GM18858 (cell line): ENCODE measurements at regions not wholly inside any gene's neighbourhood (a gene's known extent, or its start where the extent isn't known, plus 50 kb on each side); places are given as distances from the start of the nearest gene placed in this dataset.
A peak's percentile ranks its signal among the peaks of the same experiment; 100 is the strongest.

Source experiments
- ATAC-seq: cut with Tn5 transposase; IDR thresholded peaks from one replicate; pipeline ENCODE4 v1.9.1; 2021; ENCODE audit not compliant: unreplicated experiment

DNA sequence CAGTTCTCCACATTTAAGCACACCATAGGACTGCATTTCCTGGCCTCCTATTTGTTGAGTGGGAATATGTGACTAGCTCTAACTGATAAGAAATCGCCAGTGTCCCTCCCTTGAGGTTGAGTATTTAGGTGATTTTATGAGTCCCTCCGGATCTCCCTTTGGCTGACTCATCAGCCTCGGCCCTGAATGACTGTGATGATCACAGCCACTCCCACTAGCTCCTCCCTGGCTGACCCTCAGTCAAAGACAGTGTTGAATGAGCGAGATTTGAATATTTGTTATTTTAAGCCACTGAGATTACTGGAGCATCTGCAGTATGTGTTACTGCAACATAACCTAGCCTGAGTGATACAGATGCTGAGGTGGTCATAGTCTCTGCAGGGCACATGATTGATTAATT, 515.3 kb downstream of the EPHB1 start:
- peak; percentile 61 for ATAC-seq

DNA sequence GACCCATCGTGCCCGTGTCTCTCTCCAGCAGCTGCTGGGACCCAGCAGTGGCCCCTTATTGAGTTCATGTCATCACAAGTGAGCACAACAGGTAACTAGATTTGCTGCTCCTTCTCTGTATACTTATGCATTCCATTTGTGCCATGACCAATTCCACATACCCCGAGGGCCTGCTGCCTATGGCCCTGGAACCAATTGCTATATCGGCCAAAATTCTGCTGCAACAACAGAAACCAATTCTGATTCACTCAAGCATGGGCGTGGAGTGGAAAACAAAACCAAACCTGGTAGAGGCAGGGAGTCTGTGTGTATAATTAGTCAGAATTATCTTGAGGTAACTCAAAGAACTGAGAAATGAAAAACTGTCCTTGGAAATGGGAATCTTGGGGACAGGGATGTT, 516.6 kb downstream of the EPHB1 start:
- no peak for ATAC-seq

DNA sequence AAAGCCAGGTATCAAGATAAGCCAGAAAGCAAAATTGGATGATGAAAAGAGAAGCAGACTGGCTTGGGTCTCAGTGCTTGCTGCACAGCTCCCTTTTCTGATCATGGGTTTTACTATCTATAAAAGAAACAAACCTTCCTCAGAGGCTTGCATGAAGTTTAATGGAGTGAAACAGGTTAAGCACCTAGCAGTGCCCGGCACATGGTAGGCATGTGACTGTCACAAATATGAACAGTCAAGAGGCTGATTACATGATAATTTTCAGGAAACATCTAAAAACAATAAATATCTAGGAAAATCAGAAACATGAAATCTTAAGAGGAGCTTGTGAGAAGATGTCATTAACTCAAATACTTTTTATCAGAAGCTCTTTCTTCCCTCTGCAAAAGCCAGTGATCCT, 519.2 kb downstream of the EPHB1 start:
- ATAC-seq: no peak

- no peak for ATAC-seq
These were observed 529.2 kb downstream of the EPHB1 start for GRCh38 chr3:135324301-135324700.

DNA sequence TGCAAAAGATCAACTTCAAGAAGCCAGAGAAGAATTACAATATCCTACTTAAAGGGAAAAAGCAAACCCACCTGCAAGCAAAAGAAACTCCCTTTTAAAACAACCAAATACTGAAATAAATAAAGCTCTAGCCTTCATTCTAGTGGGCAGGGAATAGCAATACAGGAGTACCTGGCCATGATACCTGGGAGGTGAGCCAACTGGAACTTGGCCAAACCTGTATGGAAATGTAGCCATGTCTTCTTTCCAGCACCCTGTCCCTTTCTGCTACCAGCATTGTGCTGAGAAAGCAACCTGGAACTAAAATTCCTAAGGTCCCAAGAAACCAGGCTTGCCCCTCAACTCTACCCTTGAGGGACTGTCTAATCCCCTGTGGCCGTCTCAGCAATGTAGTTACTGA, 530.0 kb downstream of the EPHB1 start:
- no peak for ATAC-seq

- no peak for ATAC-seq
These were observed 530.7 kb downstream of the EPHB1 start for GRCh38 chr3:135325726-135326235.

DNA sequence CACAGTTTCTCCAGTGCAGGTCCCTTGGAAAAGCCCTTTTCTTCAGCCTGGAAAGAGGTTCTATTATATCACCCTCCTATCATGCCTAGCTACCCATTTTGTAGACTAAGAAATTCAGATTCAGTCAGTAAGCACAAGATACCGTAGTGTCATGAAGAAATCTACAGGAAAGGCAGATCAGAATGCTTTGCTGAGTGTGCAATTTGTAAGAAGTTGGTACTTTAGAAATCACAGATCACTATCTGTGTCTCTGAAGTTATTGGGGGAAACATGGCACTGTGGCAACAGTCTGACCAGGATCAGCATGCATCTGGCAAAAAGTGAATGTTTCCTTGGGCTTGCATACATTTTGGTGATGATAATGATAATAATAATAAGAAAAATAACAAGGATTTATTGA, 531.8 kb downstream of the EPHB1 start:
- ATAC-seq: no peak

- ATAC-seq: no peak
These were observed 533.0 kb downstream of the EPHB1 start for GRCh38 chr3:135328036-135328435.

DNA sequence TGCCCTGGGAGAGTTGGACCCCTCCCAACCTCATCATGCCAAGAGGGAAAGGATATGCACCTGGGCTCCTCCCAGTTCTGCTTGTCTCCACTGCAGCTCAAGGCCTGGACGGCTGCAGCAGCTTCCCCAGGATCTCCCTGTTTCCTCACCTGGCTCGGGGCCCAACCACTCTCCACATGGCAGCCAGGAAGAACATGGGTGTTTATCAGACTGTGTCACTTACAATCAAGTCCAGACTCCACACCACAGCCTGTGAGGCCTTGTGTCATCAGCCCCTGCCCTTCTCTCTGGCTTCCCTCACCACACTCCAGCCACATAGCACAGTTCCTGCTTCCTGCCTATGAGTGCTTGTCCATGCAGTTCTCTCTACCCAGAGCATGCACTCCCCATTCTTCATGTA, 534.4 kb downstream of the EPHB1 start:
- ATAC-seq: no peak

- ATAC-seq: no peak
These were observed 542.1 kb downstream of the EPHB1 start for GRCh38 chr3:135337192-135337591.

- ATAC-seq: no peak
These were observed 553.6 kb downstream of the EPHB1 start for GRCh38 chr3:135348690-135349089.

- ATAC-seq: no peak
These were observed 554.3 kb downstream of the EPHB1 start for GRCh38 chr3:135349254-135349948.

DNA sequence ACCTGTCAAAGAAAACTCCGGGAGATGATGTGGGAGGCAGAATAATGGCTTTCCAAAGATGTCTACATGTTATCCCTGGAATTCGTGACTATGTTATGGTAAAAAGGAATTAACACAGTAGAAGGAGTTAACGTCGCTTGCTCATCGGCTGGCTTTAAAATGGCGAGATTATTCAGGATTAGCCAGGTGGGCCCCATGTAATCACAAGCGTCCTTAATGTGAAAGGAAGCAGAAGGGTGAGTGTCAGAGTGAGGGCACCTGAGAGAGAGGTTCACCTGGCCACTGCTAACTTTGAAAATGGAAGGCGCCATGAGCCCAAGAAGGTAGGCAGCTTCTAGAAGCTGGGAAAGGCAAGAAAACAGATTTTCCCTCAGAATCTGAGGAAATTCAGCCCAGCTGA, 557.2 kb downstream of the EPHB1 start:
- ATAC-seq: no peak

DNA sequence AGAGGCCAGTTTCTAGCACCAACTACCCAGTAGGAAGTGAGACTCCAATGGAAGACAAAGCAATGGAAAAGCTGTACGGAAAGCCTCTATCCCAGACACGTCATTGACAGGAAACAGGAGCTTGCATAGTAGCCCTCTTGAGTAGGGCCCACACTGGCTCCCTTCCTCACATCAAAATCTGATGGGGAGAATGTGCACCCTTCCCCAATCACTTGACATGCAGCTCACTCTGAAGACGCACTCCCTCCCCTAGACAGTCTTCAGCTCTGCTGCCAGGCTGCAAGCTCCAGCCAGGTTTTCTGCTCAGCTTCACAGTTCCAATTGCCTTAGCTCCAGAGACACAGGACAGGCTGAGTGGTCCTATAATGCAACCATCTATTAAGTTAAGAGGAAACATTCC, 567.8 kb downstream of the EPHB1 start:
- no peak for ATAC-seq

DNA sequence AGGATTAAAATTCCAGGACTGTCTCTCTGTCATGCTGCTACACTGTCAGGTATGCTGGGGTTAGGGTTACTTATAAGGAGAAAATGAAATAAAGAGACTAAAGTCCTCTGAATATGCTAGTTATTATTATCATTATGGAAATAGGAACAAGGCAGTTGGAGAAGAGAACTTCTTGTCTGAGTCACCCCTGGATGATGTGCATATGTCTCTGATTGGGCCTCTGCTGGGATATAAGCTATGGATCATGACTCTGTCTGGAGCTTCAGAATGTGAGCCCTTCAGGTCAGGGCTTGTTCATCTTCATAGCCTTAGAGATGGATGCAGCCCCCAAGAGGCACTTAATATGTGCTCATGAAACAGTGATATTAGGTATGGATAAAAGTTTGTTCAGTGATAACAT, 569.6 kb downstream of the EPHB1 start:
- no peak for ATAC-seq

DNA sequence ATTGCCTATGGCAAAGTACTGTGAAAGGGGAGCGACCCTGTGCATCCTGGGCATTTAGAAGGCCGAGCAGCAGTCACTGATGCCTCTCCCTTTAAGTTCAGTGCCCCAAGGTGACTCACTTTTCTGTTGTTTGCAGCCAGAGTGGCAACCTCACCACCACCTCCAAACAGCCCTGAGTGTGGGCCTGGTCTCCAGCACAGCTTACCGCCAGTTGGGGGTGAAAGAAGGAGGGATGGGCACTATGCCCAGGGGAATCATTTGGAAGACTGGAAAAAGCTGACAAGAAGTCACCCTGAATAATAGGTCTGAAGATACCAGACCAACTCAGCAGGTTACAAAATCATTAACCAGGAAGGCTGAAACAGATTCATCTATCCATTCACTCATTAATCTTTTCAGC, 571.8 kb downstream of the EPHB1 start:
- no peak for ATAC-seq

DNA sequence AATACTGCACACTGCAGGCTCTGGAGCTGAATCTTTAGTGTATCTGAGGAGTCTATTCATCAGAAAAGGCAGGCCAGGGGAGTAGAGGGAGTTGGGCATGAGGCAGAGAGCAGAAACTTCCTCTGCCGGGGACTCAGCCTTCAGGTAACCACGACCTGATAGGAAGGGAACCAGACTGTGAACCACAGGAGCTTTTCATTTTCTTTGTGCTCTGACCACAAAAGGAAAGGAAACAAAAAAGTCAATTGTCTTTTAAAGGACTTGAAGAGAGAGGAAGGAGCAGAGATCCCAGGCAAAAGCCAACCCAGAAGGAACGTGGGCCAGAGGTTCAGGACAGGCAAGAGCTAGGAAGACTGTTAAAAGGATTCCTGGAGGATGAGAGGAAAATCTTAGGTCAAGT, 573.3 kb downstream of the EPHB1 start:
- no peak for ATAC-seq

DNA sequence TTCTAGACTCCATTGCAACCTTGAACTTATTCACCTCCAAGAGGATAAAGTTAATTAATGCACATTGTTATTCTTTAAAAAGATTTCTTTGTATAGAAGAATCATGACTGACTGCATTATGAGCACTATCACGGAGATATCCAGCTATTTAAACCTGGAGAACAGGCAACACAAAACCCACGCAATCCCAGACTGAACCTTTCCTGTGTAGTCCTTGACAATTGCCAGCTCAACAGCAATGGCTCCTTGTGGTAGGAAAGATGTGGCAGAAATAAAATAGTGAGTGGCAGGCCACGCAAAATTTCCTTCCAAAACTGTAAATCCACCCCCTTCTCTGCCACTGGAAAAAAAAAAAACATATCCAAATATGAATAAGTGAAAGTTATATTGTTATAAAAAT, 573.7 kb downstream of the EPHB1 start:
- ATAC-seq: no peak

DNA sequence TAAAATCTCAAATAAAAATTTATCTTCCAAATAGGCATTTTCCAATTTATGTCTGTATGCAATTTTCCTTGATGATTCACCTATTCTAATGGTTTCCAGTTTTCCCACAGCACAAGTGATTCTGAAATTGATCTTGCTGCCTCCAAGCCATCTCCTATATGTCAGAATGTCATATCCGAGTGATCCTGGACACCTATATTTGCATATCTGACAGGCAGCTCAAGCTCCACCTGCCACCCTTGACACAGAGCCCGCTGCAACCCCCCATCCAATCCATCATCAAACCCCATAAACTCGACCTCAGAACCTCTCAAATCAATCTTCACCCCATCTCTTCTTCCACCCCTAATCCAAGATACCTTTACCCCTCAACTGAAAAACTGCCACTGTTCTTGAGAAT, 579.5 kb downstream of the EPHB1 start:
- ATAC-seq: no peak

- no peak for ATAC-seq
These were observed 583.3 kb upstream of the PPP2R3A start for GRCh38 chr3:135382188-135382587.

DNA sequence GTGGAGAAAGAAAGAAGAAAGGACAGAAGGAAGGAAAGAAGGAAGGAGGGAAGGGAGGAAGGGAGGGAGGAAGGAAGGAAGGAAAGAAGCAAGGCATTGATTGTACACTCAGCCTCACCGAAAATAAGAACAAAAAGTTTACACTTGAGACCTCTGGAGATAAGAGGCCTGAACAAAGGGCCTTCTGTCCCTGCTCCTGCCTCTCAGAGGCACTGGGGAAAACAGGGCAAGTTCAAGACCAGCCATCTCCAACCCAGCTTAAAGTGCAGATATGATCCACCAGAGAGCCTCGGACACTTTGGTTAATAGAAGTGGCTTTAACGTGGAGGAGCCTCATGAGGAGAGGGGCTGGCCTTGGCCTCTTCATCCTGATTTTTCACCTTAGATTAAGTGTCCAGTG, 582.9 kb upstream of the PPP2R3A start:
- ATAC-seq: no peak

GRCh38 chr3:135383301-135383700, 582.2 kb upstream of the PPP2R3A start:
- no peak for ATAC-seq

DNA sequence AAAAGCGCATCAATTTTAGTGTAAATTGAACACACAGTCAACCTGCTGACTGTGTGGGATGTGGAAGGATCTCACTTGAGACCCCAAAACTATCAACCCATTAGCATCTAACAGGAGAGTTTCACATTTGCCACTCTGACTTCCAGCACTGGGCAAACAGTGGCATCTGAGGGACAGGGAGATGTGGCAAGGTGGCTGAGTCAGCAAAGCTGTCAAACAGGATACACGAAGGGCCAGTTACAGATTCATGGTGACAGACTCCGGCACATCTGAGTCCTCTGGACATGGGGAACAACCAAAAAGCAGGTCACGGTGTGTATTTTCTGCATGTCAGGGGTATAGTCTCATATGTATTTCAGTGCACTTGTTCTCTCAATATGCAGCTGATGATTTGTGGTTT, 573.4 kb upstream of the PPP2R3A start:
- ATAC-seq: no peak
